ENCODE measurements at regions not wholly inside any gene's neighbourhood (a gene's known extent, or its start where the extent isn't known, plus 50 kb on each side); places are given as distances from the start of the nearest gene placed in this dataset.

GRCh38 chr9:99595796-99596195 lies 225.9 kb upstream of the NR4A3 start:
- Histone ChIP-seq H3K9me3 (replicated peaks; ENCODE audit: control insufficient read depth, insufficient read depth, low read depth, low read length) (no peaks in the 10 kb centered on the region), H3K4me2 (ENCODE audit: insufficient read depth, low read length) (no peak overlapping the region), H3K27ac (ENCODE audit: extremely low read depth, low read depth, low read length) (no peak overlapping the region), H3K79me2 (ENCODE audit: control insufficient read depth, insufficient read depth, low read length) (no peaks in the 10 kb centered on the region), H3K9me1 (ENCODE audit: control insufficient read depth, insufficient read depth, low read length) (no peaks in the 10 kb centered on the region), H3K36me3 (ENCODE audit: control insufficient read depth, insufficient read depth, low read length) (no peaks in the 10 kb centered on the region), H2AFZ (ENCODE audit: low read depth, low read length) (no peak overlapping the region), H4K20me1 (replicated peaks; ENCODE audit: control insufficient read depth, insufficient read depth, low read length) (no peaks in the 10 kb centered on the region), H3K4me3 (no peak overlapping the region), H3K4me1 (replicated peaks in 1 of 2; ENCODE audit: control insufficient read depth in 2 of 2, insufficient read depth in 2 of 2, low read length in 2 of 2) (no peaks in the 10 kb centered on the region), H3K9ac (ENCODE audit: insufficient read depth in 1 of 2, low read depth in 2 of 2, low read length in 2 of 2) (no peak overlapping the region), H3K27me3 (ENCODE audit: control insufficient read depth in 2 of 2, insufficient read depth in 2 of 2, low read length in 2 of 2) (no peaks in the 10 kb centered on the region)
- no peak for DNase-seq (ENCODE audit: extremely low read depth in 1 of 4, low spot score in 3 of 4)
- intact Hi-C loops (cut with micrococcal nuclease) (no loop called here), in situ Hi-C loops (cut with MboI) (no loop called here)
- no peak for ATAC-seq
- BruUV-seq (replicated peaks), result no TSS peak
- CTCF ChIA-PET (ENCODE audit: low intra/inter-chr PET ratio), result no interaction called here
- TF ChIP-seq SPI1 (IDR thresholded peaks at IDR 0.05; ENCODE audit: borderline replicate concordance, low read depth, low read length) (peak; percentile 14; the same call in 1 of the 2 replicates), GABPA (tag; conservative IDR thresholded peaks at IDR 0.05; ENCODE audit: low read depth) (peak; percentile 46), TCF7L2 (IDR thresholded peaks at IDR 0.05; ENCODE audit: low read depth, low read length) (no peak), KHSRP (IDR thresholded peaks at IDR 0.05) (no peak), MTF1 (CRISPR knock-in tag; IDR thresholded peaks at IDR 0.05; ENCODE audit: borderline replicate concordance) (no peak), ATF6 (CRISPR knock-in tag; IDR thresholded peaks at IDR 0.05) (no peak), ZNF124 (CRISPR knock-in tag; IDR thresholded peaks at IDR 0.05) (no peak), JUN (IDR thresholded peaks at IDR 0.05; ENCODE audit: borderline replicate concordance, low read depth, low read length) (no peak), JUN (CRISPR knock-in tag; IDR thresholded peaks at IDR 0.05; ENCODE audit: borderline replicate concordance) (no peak), CREM (IDR thresholded peaks at IDR 0.05; ENCODE audit: low read depth) (peak; percentile 35; the same call in 1 of the 2 replicates), HMBOX1 (IDR thresholded peaks at IDR 0.05) (no peak)
- 1% methylated on average over 5 of the region's 5 CpGs for WGBS (ENCODE audit: insufficient coverage, low coverage, missing lambda C conversion rate)
- POLR2A ChIA-PET, result no interaction called here
- no peak for FAIRE-seq
